ENCODE measurements at regions not wholly inside any gene's neighbourhood (a gene's known extent, or its start where the extent isn't known, plus 50 kb on each side); places are given as distances from the start of the nearest gene placed in this dataset.

DNA sequence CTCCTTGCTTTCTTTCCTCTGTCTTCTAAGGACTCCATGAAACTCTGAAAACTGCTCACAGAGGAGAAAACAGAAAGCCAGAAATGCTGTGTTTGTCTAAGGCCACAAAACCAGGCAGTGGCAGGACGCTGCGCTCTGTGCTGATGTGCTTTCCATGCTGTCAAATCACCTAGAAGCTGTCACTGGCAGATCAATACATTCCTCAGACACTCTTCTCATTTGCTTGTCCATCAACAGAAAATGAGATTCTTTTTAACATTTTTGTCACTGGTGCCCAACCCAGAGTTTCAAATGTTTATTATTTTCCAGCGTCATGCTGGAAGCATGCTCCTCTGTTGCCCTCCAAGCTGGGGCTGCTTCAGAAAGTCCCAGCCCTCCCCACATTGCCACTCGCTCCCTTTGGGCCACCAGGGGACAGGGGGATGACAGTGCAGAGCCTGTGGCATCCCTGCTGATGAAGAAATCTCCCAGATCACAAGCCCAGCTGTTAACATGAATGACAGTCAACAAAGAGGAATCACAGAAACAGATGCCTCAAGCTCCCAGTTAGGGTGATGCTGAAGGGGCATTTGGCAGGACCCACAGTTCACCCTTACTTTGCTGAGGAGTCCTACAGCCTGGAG, 117.5 kb upstream of the MEIS1 start:
- no peak for TF ChIP-seq CTCF (IDR thresholded peaks at IDR 0.05; ENCODE audit: partially characterized antibody, unreplicated experiment)
- no peaks in the 10 kb centered on the region for H3K27me3 Mint-ChIP-seq (ENCODE audit: unreplicated experiment)
- peak overlapping the region; percentile 32 for H3K4me3 Mint-ChIP-seq (ENCODE audit: unreplicated experiment)
- no peaks in the 10 kb centered on the region for H3K36me3 Mint-ChIP-seq (ENCODE audit: unreplicated experiment)
- H3K27ac Mint-ChIP-seq (ENCODE audit: unreplicated experiment), result peak overlapping the region; percentile 80
- no peaks in the 10 kb centered on the region for H3K9me3 Mint-ChIP-seq (ENCODE audit: unreplicated experiment)
- H3K4me1 Mint-ChIP-seq (ENCODE audit: low read depth, unreplicated experiment), result peaks cover 31% of the 10 kb centered on the region
- DNase-seq, result peak; percentile 28

DNA sequence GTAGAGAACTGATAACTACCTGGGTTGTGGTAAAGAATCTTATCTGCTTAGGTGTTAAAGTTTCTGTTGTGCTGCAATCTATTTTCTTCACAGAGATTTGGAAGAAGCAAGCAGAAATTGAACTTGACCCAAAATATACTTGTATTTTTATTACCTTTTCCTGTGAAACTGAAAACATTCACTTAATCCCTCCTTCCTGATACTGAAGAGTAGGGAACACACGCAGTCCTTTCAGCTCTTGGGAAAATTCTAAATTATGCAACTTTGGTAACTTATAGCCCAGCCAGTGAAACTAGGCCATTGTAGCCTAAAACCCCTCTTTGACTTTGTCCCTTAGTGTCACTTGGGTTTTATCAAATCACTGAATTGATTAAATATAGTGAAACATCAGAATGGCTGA, 128.4 kb upstream of the MEIS1 start:
- H3K9me3 Mint-ChIP-seq (ENCODE audit: unreplicated experiment), result peaks cover 10% of the 10 kb centered on the region
- H3K4me3 Mint-ChIP-seq (ENCODE audit: unreplicated experiment), result no peak overlapping the region
- DNase-seq, result no peak
- H3K36me3 Mint-ChIP-seq (ENCODE audit: unreplicated experiment), result no peaks in the 10 kb centered on the region
- H3K4me1 Mint-ChIP-seq (ENCODE audit: low read depth, unreplicated experiment), result peaks cover 39% of the 10 kb centered on the region
- no peak for TF ChIP-seq CTCF (IDR thresholded peaks at IDR 0.05; ENCODE audit: partially characterized antibody, unreplicated experiment)
- H3K27me3 Mint-ChIP-seq (ENCODE audit: unreplicated experiment), result peaks cover 13% of the 10 kb centered on the region
- H3K27ac Mint-ChIP-seq (ENCODE audit: unreplicated experiment), result peak overlapping the region; percentile 88

- DNase-seq, result peak; percentile 32
- Mint-ChIP-seq H3K27ac (ENCODE audit: unreplicated experiment) (peak overlapping the region; percentile 88), H3K36me3 (ENCODE audit: unreplicated experiment) (no peaks in the 10 kb centered on the region), H3K4me1 (ENCODE audit: low read depth, unreplicated experiment) (peaks cover 46% of the 10 kb centered on the region), H3K4me3 (ENCODE audit: unreplicated experiment) (peak overlapping the region; percentile 28), H3K27me3 (ENCODE audit: unreplicated experiment) (peaks cover 13% of the 10 kb centered on the region), H3K9me3 (ENCODE audit: unreplicated experiment) (peaks cover 11% of the 10 kb centered on the region)
- TF ChIP-seq CTCF (IDR thresholded peaks at IDR 0.05; ENCODE audit: partially characterized antibody, unreplicated experiment), result no peak
These were observed 129.2 kb upstream of the MEIS1 start for GRCh38 chr2:66305718-66306117.

- TF ChIP-seq CTCF (IDR thresholded peaks at IDR 0.05; ENCODE audit: partially characterized antibody, unreplicated experiment), result no peak
- no peaks in the 10 kb centered on the region for H3K36me3 Mint-ChIP-seq (ENCODE audit: unreplicated experiment)
- H3K4me3 Mint-ChIP-seq (ENCODE audit: unreplicated experiment), result no peak overlapping the region
- peaks cover 16% of the 10 kb centered on the region for H3K27me3 Mint-ChIP-seq (ENCODE audit: unreplicated experiment)
- H3K27ac Mint-ChIP-seq (ENCODE audit: unreplicated experiment), result no peak overlapping the region
- no peak for DNase-seq
- peaks cover 58% of the 10 kb centered on the region for H3K4me1 Mint-ChIP-seq (ENCODE audit: low read depth, unreplicated experiment)
- H3K9me3 Mint-ChIP-seq (ENCODE audit: unreplicated experiment), result peaks cover 15% of the 10 kb centered on the region
These were observed 131.5 kb upstream of the MEIS1 start for GRCh38 chr2:66303471-66303870.

DNA sequence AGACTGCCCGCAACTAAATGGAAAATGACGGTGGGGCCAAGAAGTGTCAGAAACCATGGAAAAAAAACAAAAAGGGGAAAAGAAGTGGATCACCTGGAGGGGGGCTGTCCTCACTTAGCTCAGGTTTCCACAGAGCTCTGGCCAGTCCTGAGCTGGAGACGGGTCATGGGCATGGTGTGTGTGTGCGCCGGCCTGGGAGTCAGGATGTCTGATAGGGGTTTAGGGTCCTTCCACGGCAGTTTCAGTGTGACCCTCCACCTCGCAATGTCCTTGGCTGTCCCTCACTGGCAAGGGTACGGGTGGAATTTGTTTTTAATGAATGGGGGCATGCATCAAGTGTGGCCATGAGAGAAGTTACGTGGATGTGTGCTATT, 133.2 kb upstream of the MEIS1 start:
- Mint-ChIP-seq H3K9me3 (ENCODE audit: unreplicated experiment) (peaks cover 17% of the 10 kb centered on the region), H3K27ac (ENCODE audit: unreplicated experiment) (peak overlapping the region; percentile 39), H3K4me3 (ENCODE audit: unreplicated experiment) (no peak overlapping the region), H3K4me1 (ENCODE audit: low read depth, unreplicated experiment) (peaks cover 46% of the 10 kb centered on the region), H3K36me3 (ENCODE audit: unreplicated experiment) (no peaks in the 10 kb centered on the region), H3K27me3 (ENCODE audit: unreplicated experiment) (peaks cover 13% of the 10 kb centered on the region)
- DNase-seq, result no peak
- no peak for TF ChIP-seq CTCF (IDR thresholded peaks at IDR 0.05; ENCODE audit: partially characterized antibody, unreplicated experiment)

Measured in glutamatergic neuron (in vitro differentiated cells).